ENCODE measurements at regions not wholly inside any gene's neighbourhood (a gene's known extent, or its start where the extent isn't known, plus 50 kb on each side); places are given as distances from the start of the nearest gene placed in this dataset.

- BruUV-seq (replicated peaks) = no TSS peak
These were observed 51.9 kb upstream of the CDON start for GRCh38 chr11:126114486-126115126.

GRCh38 chr11:126113963-126114362 is 51.3 kb upstream of the CDON start:
- no peaks in the 10 kb centered on the region for H3K36me3 Mint-ChIP-seq (ENCODE audit: insufficient read depth, unreplicated experiment)
- no peak for DNase-seq (ENCODE audit: unreplicated experiment)
- H3K27ac Mint-ChIP-seq (ENCODE audit: low read depth, unreplicated experiment) = peak overlapping the region; percentile 61
- H3K27me3 Mint-ChIP-seq (ENCODE audit: insufficient read depth, unreplicated experiment) = no peaks in the 10 kb centered on the region
- intact Hi-C loops (cut with micrococcal nuclease) = loop anchor here (5.0 to 10.0 kb wide), 2 partner anchors 52 to 81 kb away; partner anchors contain the start of gene CDON
- H3K4me1 Mint-ChIP-seq (ENCODE audit: insufficient read depth, unreplicated experiment) = peaks cover 24% of the 10 kb centered on the region
- no peaks in the 10 kb centered on the region for H3K9me3 Mint-ChIP-seq (ENCODE audit: unreplicated experiment)
- CTCF ChIA-PET = interaction anchor here (0.6 to 2.8 kb wide), 18 partner anchors 9 to 193 kb away, joined by 3 to 18 read pairs (median 4); partner anchors contain the start of gene CDON
- POLR2A ChIA-PET = interaction anchor here (1.1 to 2.9 kb wide), 8 partner anchors 10 to 172 kb away, joined by 3 to 28 read pairs (median 7); no protein-coding TSS in a partner anchor
- peak overlapping the region; percentile 23 for H3K4me3 Mint-ChIP-seq (ENCODE audit: unreplicated experiment)
- no peak for TF ChIP-seq CTCF (IDR thresholded peaks at IDR 0.05; ENCODE audit: unreplicated experiment)
- no TSS peak for BruUV-seq (replicated peaks)

More at GRCh38 chr11:126114486-126115126, 51.9 kb upstream of the CDON start:
- intact Hi-C loops (cut with micrococcal nuclease) = loop anchor here (5.0 to 10.0 kb wide), 2 partner anchors 52 to 80 kb away; partner anchors contain the start of gene CDON
- Mint-ChIP-seq H3K36me3 (ENCODE audit: insufficient read depth, unreplicated experiment) (no peaks in the 10 kb centered on the region), H3K9me3 (ENCODE audit: unreplicated experiment) (no peaks in the 10 kb centered on the region), H3K4me1 (ENCODE audit: insufficient read depth, unreplicated experiment) (peaks cover 24% of the 10 kb centered on the region), H3K4me3 (ENCODE audit: unreplicated experiment) (no peak overlapping the region), H3K27ac (ENCODE audit: low read depth, unreplicated experiment) (peak overlapping the region; percentile 61), H3K27me3 (ENCODE audit: insufficient read depth, unreplicated experiment) (no peaks in the 10 kb centered on the region)
- DNase-seq (ENCODE audit: unreplicated experiment) = no peak
- POLR2A ChIA-PET = interaction anchor here (0.6 to 2.9 kb wide), 8 partner anchors 9 to 173 kb away, joined by 3 to 28 read pairs (median 7); no protein-coding TSS in a partner anchor
- no peak for TF ChIP-seq CTCF (IDR thresholded peaks at IDR 0.05; ENCODE audit: unreplicated experiment)
- CTCF ChIA-PET = interaction anchor here (0.7 to 2.8 kb wide), 18 partner anchors 9 to 211 kb away, joined by 3 to 18 read pairs (median 4); partner anchors contain the start of genes CDON and PUS3

GRCh38 chr11:126113515-126113957 is 50.9 kb upstream of the CDON start:
- H3K27me3 Mint-ChIP-seq (ENCODE audit: insufficient read depth, unreplicated experiment) = no peaks in the 10 kb centered on the region
- ChIA-PET POLR2A (interaction anchor here (1.1 to 2.9 kb wide), 8 partner anchors 10 to 172 kb away, joined by 3 to 28 read pairs (median 7); no protein-coding TSS in a partner anchor), CTCF (interaction anchor here (0.6 to 2.8 kb wide), 16 partner anchors 9 to 192 kb away, joined by 3 to 18 read pairs (median 6); partner anchors contain the start of gene CDON)
- BruUV-seq (replicated peaks) = no TSS peak
- H3K36me3 Mint-ChIP-seq (ENCODE audit: insufficient read depth, unreplicated experiment) = no peaks in the 10 kb centered on the region
- H3K4me1 Mint-ChIP-seq (ENCODE audit: insufficient read depth, unreplicated experiment) = peaks cover 24% of the 10 kb centered on the region
- peak overlapping the region; percentile 61 for H3K27ac Mint-ChIP-seq (ENCODE audit: low read depth, unreplicated experiment)
- intact Hi-C loops (cut with micrococcal nuclease) = loop anchor here (5.0 to 10.0 kb wide), 2 partner anchors 51 to 81 kb away; partner anchors contain the start of gene CDON
- peak overlapping the region; percentile 23 for H3K4me3 Mint-ChIP-seq (ENCODE audit: unreplicated experiment)
- DNase-seq (ENCODE audit: unreplicated experiment) = peak; percentile 94
- no peak for TF ChIP-seq CTCF (IDR thresholded peaks at IDR 0.05; ENCODE audit: unreplicated experiment)
- H3K9me3 Mint-ChIP-seq (ENCODE audit: unreplicated experiment) = no peaks in the 10 kb centered on the region

GRCh38 chr11:126113012-126113411 is 50.3 kb upstream of the CDON start:
- no peak for DNase-seq (ENCODE audit: unreplicated experiment)
- no peaks in the 10 kb centered on the region for H3K9me3 Mint-ChIP-seq (ENCODE audit: unreplicated experiment)
- ChIA-PET CTCF (interaction anchor here (0.5 to 2.8 kb wide), 8 partner anchors 8 to 188 kb away, joined by 3 to 18 read pairs (median 6); partner anchors contain the start of gene CDON), POLR2A (interaction anchor here (0.7 to 2.9 kb wide), 7 partner anchors 10 to 218 kb away, joined by 3 to 28 read pairs (median 6); no protein-coding TSS in a partner anchor)
- no peak for TF ChIP-seq CTCF (IDR thresholded peaks at IDR 0.05; ENCODE audit: unreplicated experiment)
- no peaks in the 10 kb centered on the region for H3K36me3 Mint-ChIP-seq (ENCODE audit: insufficient read depth, unreplicated experiment)
- H3K4me3 Mint-ChIP-seq (ENCODE audit: unreplicated experiment) = no peak overlapping the region
- H3K27me3 Mint-ChIP-seq (ENCODE audit: insufficient read depth, unreplicated experiment) = no peaks in the 10 kb centered on the region
- BruUV-seq (replicated peaks) = no TSS peak
- intact Hi-C loops (cut with micrococcal nuclease) = loop anchor here (5.0 to 10.0 kb wide), 2 partner anchors 51 to 82 kb away; partner anchors contain the start of gene CDON
- peaks cover 24% of the 10 kb centered on the region for H3K4me1 Mint-ChIP-seq (ENCODE audit: insufficient read depth, unreplicated experiment)
- no peak overlapping the region for H3K27ac Mint-ChIP-seq (ENCODE audit: low read depth, unreplicated experiment)
